ENCODE measurements at regions not wholly inside any gene's neighbourhood (a gene's known extent, or its start where the extent isn't known, plus 50 kb on each side); places are given as distances from the start of the nearest gene placed in this dataset.

- H3K9me3 ChIP-seq = no peaks in the 10 kb centered on the region
- H3K27me3 ChIP-seq = no peaks in the 10 kb centered on the region
- TF ChIP-seq POLR2AphosphoS5 (IDR thresholded peaks at IDR 0.05; ENCODE audit: insufficient read depth in 1 of 2, low read depth in 1 of 2) = no peak
- no peak for TF ChIP-seq CTCF (IDR thresholded peaks at IDR 0.05)
- TF ChIP-seq POLR2A (IDR thresholded peaks at IDR 0.05) = no peak
- H3K36me3 ChIP-seq = no peaks in the 10 kb centered on the region
- intact Hi-C loops (cut with DNase I) = no loop called here
- no peak overlapping the region for H3K27ac ChIP-seq
- no peak for DNase-seq (ENCODE audit: extremely low spot score in 2 of 2)
- no peak overlapping the region for H3K4me3 ChIP-seq
- H3K4me1 ChIP-seq = no peaks in the 10 kb centered on the region
Observed at GRCh38 chr4:30281986-30282385, 438.2 kb upstream of the PCDH7 start.

- H3K36me3 ChIP-seq = no peaks in the 10 kb centered on the region
- no peak overlapping the region for H3K4me3 ChIP-seq
- DNase-seq (ENCODE audit: extremely low spot score in 2 of 2) = no peak
- no peaks in the 10 kb centered on the region for H3K4me1 ChIP-seq
- TF ChIP-seq POLR2AphosphoS5 (IDR thresholded peaks at IDR 0.05; ENCODE audit: insufficient read depth in 1 of 2, low read depth in 1 of 2) (no peak), CTCF (IDR thresholded peaks at IDR 0.05) (no peak), POLR2A (IDR thresholded peaks at IDR 0.05) (no peak)
- H3K27ac ChIP-seq = no peak overlapping the region
- no peaks in the 10 kb centered on the region for H3K27me3 ChIP-seq
- no peaks in the 10 kb centered on the region for H3K9me3 ChIP-seq
- intact Hi-C loops (cut with DNase I) = no loop called here
Observed at GRCh38 chr4:30283336-30283735, 436.8 kb upstream of the PCDH7 start.

DNA sequence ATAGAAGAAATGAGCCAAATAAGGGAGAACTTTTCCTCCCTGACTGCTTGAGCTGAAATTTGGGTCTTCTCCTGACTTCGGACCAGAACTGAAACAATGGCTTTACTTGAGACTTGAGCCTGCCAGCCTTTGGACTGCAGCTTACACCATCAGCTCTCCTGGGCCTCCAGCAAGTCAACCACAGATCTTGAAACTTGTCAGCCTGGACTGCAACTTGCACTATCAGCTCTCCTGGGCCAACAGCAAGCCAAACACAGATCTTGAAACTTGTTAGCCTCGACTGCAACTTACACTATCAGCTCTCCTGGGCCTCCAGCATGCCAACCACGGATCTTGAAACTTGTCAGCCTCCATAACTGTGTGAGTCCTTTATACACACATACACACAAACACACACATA, 425.9 kb upstream of the PCDH7 start:
- H3K36me3 ChIP-seq = no peaks in the 10 kb centered on the region
- H3K27me3 ChIP-seq = no peaks in the 10 kb centered on the region
- intact Hi-C loops (cut with DNase I) = no loop called here
- no peak overlapping the region for H3K27ac ChIP-seq
- DNase-seq (ENCODE audit: extremely low spot score in 2 of 2) = no peak
- H3K4me3 ChIP-seq = no peak overlapping the region
- no peaks in the 10 kb centered on the region for H3K4me1 ChIP-seq
- TF ChIP-seq CTCF (IDR thresholded peaks at IDR 0.05) (no peak), POLR2A (IDR thresholded peaks at IDR 0.05) (no peak), POLR2AphosphoS5 (IDR thresholded peaks at IDR 0.05; ENCODE audit: insufficient read depth in 1 of 2, low read depth in 1 of 2) (no peak)
- no peaks in the 10 kb centered on the region for H3K9me3 ChIP-seq

DNA sequence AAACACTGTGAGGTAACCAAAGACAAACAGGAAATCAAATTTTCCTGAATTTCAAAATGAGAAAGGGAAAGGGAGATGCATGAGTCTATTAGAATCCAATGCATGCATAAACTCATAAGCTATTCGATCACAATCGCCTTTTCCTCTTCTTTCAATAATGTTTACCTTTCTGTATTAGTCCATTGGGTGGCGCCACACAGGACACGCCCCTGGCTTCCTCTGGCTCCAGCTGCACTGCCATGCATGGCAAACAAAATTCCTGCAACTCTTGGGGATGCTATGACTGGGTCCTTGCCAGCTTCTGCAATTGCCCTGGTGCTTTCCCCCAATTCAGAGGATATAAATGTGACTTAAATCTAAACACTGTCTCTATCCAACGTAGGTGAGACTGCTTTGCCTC, 424.5 kb upstream of the PCDH7 start:
- Histone ChIP-seq H3K27me3 (no peaks in the 10 kb centered on the region), H3K9me3 (no peaks in the 10 kb centered on the region), H3K27ac (no peak overlapping the region), H3K4me1 (no peaks in the 10 kb centered on the region), H3K36me3 (no peaks in the 10 kb centered on the region), H3K4me3 (no peak overlapping the region)
- intact Hi-C loops (cut with DNase I) = no loop called here
- TF ChIP-seq POLR2AphosphoS5 (IDR thresholded peaks at IDR 0.05; ENCODE audit: insufficient read depth in 1 of 2, low read depth in 1 of 2) (no peak), CTCF (IDR thresholded peaks at IDR 0.05) (no peak)
- DNase-seq (ENCODE audit: extremely low spot score in 2 of 2) = no peak

DNA sequence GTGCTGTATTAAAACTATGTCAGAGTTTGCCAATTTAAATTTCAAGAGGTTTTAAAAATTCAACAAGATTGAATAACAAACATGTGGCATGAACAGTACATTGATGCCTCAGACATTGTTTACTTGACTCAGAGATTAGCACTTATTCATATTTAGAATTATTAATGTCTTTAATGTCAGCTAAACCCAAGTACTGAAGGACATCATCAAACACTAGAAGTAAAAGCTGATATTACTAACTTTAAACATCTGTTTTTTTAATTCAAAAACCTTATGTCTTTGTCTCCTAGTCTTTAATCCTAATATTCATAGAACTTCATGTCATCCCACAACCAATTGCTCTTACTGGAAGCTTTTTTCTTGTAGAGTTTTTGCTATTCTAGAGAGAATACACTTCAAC, 406.2 kb upstream of the PCDH7 start:
- Histone ChIP-seq H3K4me1 (no peaks in the 10 kb centered on the region), H3K9me3 (no peaks in the 10 kb centered on the region), H3K27ac (no peak overlapping the region), H3K27me3 (no peaks in the 10 kb centered on the region), H3K36me3 (no peaks in the 10 kb centered on the region), H3K4me3 (no peak overlapping the region)
- intact Hi-C loops (cut with DNase I) = no loop called here
- no peak for DNase-seq (ENCODE audit: extremely low spot score in 2 of 2)
- no peak for TF ChIP-seq CTCF (IDR thresholded peaks at IDR 0.05)
- no peak for TF ChIP-seq POLR2AphosphoS5 (IDR thresholded peaks at IDR 0.05; ENCODE audit: insufficient read depth in 1 of 2, low read depth in 1 of 2)
- no peak for TF ChIP-seq POLR2A (IDR thresholded peaks at IDR 0.05)

Measured in vagina (tissue), 2 donors.